Iris pigment epithelial cell (primary cell): ENCODE measurements at regions not wholly inside any gene's neighbourhood (a gene's known extent, or its start where the extent isn't known, plus 50 kb on each side); places are given as distances from the start of the nearest gene placed in this dataset.

Experiments
- DNase-seq: peaks from one replicate; pipeline ENCODE4 v3.0.0-alpha.2; 2011; ENCODE audit warnings: low read depth

DNA sequence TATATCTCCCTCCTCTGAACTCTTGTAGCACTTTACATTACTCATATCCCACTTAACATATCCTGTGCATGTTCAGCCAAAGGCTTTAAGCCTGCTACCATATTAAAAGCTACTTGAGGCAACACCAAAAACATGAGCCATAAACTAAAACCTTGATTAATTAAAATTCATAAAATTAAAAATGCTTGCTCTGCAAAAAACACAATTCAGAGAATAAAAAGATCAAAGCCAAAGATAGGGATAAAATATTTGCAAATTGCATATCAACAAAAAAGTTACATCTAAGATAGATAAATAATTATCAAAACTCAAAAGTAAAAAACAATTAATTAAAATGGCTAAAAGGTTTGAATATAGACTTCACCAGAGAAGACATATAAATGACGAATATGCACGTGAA, 495.4 kb upstream of the PIK3C3 start:
- peak; percentile 13 for DNase-seq

DNA sequence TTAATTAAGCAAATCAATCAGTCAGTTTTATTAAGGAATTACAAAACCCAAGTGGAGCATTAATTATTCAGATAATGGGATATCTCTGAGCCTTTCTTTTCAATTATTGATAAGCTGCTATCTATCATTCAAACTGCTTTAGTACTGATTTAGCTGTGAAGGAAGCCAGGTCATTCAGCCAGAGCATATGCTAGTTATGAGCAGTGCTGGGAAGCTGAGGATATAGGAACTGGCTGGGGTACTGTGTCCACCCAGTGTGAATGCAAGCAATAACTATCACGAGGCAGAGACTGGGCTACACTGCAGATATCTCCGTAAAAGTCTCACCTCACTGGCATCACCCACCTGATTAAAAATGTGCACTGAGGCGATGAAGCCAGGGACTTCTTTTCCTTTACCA, 496.7 kb upstream of the PIK3C3 start:
- DNase-seq, result no peak

DNA sequence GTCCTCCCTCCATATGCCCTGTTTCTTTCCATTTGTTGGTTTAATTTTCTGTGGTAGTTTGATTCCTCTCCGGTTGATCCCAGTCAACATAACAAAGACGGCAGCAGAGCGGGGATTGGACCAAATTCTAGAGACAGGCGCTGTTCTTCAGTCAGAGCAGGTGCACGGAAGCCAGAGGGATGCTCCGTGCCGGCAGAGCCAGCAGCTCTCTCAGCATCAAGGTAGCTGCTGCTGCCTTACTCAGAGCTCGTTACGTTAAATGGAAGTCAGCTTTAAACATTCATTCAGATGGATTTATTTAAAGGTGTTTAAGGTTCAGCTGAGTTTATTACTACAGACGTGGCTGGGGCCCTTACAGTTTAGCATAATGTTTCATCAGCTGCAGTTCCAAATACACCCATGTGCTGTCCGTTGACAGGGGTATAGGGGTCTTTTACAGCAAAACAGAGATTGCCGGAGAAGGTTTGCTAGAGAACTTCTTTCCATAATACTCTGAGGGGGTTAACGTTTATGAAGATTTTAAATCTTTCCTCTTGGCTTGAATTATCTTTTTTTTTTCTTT, 497.2 kb upstream of the PIK3C3 start:
- DNase-seq, result no peak

DNA sequence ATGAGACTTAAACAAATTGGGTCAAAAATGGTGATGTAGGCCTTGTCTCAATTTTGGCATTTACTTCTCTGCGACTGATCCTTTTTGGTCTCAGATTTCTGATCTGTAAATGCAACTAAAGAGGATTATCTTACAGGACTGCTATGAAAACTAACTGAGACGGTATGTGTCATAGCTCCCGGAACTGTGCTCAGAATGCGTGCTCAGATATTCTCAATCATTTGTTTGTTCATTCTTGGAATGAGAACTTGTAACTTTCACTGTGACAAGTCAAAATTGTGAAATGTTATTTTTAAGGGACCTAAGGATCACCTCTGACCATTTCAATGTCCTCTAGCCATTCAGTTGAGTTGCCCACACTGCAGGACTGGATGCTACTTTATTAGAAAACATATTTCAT, 498.2 kb upstream of the PIK3C3 start:
- DNase-seq, result peak; percentile 39

DNA sequence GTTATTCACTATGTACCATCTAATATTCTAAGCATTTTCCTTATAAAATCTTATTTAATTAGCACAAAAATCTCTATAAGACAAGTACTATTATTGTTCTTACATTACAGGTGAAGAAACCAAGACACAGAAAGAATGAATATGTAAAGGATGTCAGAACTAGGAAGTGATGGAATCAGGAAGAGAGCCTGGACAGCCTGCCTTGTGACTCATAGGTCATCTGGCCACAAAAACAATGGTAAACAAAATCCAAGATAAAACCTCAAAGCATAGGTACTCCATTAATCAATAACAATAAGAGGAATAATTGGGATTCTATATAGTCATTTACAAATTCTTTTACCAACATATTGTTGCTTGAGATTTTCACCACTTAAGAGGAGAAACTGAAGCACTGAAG, 505.4 kb upstream of the PIK3C3 start:
- peak; percentile 12 for DNase-seq

DNA sequence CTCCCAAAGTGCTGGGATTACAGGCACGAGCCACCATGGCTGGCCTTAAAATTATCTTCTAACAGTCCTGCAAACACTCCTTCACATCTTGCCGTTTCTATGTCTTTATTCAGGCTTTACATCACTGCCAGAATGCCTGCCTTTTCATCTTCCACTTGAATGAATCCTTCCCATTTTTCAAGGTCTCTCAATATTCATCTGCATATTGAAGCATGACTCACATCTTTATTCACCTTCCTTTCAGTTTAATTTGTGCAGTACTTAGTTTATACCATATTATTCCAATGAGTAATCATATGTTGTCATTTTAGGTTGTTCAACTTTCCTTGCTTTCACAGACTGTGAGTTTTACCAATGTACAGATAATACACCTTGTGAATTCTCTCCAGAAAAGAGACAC, 510.1 kb upstream of the PIK3C3 start:
- DNase-seq, result peak; percentile 47

DNA sequence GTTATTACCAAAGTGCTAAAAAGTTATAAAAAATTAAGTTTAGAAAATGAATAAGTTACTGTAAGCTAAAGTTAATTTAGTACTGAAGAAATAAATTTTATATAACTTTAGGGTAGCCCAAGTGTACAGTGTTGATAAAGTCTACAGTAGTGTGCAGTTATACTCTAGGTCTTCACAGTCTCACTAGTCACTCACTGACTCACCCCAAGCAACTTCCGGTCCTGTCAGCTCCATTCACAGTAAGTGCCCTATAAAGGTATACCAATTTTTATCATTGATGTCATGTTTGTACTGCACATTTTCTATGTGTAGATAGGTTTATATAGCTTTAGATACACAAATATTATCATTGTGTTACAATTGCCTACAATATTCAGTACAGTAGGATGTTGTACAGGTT, 518.3 kb upstream of the PIK3C3 start:
- peak; percentile 6 for DNase-seq

DNA sequence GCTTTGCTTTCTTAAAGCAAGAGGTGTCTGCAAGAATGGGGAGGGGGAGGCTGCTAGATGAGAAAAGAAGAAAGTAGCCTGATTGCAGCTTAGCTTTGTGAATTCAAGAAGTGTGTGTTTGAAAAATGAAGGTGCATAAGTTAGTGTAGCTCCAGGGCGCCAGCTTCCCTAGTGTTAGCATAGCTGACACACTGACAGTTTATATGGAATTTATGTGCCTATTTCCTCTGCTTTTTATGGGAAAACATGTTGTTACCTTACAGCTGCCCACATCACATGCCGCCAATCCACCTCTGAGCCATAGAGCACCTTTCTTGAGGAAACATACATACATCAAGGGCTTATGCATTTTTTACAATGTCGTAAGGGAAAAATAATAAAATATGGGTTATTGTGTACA, 536.4 kb upstream of the PIK3C3 start:
- DNase-seq, result no peak

DNA sequence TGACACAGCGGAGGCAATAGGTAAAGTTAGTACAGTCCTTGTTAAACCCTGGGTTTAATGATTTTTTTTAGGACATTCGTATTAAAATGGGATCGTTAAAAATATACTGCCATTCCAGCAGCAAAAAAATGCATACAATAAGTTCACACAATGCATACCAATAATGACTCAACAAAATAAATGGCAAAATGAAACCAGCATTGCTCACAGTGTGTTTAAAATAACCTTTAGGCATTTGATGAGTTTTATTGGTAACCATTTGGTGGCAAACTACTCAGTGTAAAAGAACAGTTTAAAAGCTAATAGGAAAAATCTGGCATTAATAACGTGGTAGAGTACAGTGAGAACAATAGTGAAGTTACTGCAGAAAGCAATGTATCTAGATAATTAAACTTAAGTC, 539.0 kb upstream of the PIK3C3 start:
- DNase-seq, result no peak

DNA sequence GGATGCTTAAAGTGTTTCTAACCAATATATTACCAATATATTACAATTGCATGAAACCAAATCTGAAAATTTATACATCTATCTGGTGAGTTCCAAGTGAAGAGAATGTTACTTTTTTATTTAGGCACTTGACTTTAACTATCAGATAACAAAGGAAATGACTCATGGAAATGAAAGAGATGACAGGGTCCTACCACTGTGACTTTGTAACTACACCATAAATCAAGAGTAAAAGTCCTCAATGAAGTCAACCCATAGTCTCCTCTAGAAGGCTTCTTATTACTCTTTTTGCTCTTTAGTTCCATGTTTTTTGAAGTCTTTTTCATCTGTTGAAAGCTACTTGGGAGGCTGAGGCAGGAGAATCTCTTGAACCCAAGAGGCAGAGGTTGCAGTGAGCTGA, 545.0 kb upstream of the PIK3C3 start:
- no peak for DNase-seq

DNA sequence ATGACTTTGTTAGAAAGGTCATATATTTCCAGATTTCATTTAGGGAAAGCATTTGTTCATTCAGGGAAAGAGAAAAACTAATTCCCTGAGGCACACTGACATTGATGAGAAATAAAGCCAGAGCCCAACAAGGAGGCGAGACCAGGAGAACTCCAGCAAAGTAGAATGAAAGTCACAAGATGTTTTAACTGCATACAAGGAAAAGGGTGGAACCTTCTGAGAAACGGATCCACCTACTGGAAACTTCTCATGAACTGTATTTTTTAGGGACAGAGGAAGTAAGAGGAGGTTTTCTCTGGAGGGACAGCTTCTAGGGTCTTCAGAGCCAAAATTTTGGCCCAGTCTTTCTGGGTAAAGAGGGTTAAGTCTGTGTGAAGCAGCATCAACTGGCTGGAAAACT, 548.2 kb upstream of the PIK3C3 start:
- DNase-seq, result no peak

DNA sequence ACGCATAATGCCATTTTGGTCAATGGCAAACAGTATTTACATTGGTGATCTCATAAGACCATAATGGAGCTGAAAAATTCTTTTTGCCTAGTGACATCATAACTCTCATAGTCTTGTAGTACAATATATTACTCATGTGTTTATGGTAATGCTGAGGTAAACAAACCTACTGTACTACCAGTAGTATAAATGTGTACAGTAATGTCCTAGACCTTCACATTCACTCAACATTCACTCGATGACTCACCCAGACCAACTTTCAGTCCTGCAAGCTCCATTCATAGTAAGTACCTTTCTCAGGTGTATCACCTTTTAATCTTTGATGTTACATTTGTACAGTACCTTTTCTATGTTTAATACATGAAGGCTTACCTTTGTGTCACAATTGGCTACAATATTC, 558.2 kb upstream of the PIK3C3 start:
- no peak for DNase-seq

DNA sequence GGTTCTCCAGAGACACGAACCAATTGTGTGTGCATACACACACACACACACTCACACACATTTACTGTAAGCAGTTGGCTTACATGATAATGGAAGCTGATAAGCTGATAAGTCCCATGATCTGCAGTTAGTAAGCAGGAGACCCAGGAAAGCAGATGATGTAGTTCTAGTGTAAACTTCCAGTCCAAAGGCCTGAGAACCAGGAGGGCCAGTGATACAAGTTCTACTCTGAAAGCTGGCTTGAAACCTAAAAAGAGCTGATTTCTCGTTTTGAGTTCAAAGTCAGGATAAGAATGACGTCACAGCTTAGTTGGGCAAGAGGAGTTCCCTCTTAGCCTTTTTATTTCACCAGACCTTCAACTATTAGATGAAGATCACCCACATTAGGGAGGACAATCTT, 558.8 kb upstream of the PIK3C3 start:
- no peak for DNase-seq

DNA sequence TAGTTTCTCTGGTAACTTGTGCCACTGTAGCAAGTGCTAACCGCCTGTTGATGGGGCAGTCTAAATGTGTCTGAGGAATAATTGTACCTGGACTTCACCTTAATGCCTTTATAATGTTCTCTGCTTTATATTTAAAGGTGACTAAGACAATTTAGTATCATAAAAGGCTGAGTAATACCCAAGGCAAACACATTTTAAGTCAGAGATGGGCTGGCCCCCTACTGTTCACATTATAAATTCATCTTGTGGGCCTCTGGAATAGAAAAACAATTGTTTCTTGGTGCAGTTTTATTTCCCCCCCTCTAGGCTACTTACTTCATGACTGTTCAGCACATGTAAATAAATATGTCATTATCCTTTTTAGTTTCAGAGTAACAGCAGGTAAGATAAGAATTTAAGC, 559.3 kb upstream of the PIK3C3 start:
- peak; percentile 26 for DNase-seq

DNA sequence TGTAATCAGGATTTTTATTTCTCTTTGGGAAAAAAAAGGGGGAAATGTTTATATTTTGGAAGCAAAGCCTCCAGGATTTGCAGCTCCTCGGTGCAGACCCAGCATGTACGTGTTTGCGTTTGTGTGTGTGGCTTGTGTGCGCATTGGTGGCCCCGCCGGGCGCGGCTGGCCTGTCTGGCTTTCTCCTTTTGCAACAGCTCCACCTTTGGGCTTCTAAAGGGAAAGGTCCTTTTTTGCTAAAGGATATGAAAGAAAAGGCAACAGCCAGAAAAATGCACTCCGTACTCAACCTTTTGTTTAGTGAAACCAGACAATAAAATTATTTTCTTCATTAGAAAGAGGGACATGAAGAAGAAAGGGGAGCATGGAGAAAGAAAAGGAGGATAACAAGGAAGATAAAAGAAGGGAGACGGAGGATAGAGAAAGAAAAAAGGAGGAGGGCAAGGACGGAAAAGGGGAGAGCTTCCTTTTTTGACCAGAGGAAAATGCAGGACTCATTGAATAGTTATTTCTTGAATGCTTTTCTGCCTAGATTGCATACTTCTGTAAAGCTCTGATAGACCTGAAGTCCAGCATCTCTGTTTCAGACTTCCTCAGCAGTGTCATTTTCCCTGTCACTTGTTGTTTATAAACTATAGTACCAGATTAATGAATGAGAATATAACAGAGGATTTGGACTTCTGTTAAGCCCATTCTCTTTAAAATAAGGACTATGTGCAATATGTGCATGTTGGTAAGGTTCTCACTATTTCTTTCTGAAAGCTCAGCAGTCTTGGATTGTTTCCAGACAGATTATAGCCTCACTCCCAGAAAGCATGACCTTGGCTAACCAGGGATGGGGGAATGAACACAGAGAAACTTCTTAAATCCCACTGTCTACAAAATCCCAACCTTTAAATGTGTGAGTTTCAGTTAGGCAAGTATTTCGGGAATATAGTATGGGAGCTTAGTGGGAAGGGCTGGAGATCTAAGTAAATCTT, 563.1 kb upstream of the PIK3C3 start:
- DNase-seq, result peak; percentile 77

DNA sequence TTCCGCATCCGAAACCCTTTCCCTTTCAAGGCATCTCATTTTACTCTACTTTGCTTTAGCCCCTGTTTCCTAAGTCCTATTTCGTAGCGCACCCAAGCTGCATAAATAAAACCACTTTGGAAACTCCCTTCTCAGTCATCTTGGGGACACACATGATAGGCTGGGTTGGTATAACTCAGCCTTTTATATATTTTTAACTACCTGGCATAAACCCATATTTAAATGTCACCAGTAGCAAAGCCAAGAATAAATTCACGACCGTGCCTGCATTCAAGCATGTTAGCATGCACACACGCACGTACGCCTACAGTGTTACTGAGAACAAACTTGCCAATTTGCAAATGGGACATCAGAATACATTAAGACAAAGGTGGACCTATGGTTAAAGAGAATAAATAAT, 564.7 kb upstream of the PIK3C3 start:
- DNase-seq, result no peak

DNA sequence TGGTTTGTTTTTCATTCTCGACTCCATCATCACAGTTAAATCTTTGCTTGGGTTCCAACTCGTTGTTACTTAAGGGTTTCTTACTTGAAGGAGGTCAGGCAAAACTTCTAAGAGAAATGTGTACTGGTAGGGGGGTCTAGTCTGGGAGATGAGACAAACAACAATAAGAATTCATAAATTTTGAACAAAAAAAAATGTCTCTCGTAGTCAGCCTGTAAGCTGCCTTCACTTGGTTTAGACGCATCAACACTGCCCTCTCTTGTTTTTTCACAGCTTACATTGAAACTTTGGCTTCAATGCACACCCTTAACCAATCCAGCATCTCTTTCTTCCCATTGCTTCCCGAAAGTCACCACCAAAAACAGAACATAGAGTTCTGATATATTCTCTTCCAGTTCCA, 576.4 kb upstream of the PIK3C3 start:
- peak; percentile 77 for DNase-seq

DNA sequence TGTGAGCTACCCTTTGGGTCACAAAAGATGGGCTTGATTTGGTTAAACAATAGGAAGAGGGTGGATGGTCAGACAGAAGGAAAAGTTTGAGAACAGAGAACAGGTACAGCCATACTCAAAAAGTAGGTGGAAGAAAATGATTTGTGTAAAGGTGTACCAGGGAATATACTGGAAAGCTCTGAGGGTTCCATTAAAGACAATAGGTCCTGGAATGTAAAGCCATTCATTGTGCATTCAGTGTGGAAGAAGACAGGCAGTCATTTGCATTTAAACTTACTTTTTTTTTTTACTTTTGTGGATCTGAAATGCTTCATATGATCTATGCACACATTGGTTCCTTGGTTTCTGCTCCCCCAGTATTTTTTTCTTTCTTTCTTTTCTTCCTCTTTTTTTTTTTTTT, 581.4 kb upstream of the PIK3C3 start:
- DNase-seq, result no peak

DNA sequence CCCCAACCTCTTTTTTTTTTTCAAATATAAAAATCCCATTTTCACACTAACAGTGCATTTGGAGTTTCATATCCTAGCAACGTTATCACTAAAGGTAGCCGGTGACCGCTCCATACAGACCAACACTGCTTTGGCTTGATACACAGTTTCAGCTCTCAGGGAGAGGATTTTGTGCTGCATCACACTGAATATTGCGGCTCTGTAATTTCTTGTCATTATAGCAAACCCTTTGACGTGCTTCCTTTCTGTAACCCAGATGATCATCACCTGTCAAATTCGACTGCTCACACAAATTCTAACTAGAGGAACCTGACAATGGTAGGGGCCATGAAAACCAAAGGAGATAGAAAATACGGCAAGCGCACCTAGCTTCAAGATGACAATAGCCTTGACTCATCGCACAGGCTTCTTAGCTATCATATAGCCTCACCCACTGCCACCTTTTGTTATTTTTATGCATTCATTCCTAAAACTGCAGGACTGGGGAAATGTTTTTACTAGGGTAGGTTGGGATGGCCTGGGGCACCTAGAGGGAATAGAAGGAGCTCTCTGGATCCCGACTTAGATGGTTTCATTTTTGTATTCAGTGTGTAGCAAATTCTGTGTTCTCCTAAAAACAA, 582.9 kb upstream of the PIK3C3 start:
- DNase-seq, result no peak

DNA sequence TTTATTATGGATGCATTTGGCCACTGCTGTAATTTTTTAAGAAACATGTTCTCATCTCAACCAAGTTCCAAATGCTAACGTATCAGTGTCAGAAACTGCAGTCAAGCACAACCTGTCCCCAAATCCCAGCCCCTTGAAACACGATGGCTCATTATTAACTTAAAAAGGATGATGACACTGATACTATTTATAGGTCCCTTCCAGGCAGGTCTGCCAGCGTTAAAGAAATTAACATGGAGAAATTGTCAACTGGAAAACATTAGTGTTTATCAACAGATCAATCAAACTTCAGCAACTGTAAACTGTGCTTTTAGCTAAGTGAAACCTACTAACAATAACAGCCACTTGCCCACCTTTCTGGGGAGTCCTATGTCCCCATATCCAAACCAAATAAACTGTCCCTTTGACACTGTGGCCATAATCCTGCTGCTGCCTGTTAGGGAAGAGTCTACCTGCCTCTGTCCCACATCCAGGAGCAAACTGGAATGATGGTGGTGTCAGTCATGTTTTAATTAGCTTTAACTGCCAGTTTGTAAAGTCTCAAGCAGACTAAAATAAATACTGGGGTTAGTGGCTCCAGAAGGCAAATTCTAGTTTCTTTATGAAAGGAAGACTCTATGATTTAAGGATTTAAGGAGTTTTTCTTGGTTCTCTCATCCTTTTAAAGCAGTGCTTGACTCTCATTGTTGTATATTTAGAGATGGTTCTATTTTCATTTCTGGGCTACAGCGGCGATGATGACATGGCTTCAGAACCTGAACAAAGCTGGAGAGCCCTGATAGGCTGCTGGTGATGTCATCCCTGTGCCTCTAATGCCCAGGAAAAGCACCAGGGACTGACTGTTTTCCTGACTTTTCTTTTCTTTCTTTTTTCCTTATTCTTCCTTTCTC, 583.6 kb upstream of the PIK3C3 start:
- peak; percentile 65 for DNase-seq

DNA sequence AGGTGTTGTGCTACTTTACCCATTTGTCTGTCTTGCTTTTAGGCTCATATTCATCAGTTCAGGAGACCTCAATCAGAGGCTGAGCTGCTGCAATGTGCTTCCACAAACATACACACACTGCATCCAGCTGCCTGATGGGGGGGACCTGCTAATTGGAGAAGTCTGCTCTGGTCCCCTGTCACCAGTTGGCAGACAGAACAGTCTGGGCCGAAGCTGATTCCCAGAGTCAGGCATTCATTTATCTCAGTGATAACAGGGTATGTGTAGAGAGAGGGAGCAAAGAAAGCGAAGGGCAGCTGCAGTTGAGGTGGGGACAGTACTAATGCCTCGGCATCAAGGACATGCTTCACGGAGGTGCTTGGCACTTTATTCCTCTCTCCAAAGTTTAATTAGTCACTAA, 584.3 kb upstream of the PIK3C3 start:
- no peak for DNase-seq

DNA sequence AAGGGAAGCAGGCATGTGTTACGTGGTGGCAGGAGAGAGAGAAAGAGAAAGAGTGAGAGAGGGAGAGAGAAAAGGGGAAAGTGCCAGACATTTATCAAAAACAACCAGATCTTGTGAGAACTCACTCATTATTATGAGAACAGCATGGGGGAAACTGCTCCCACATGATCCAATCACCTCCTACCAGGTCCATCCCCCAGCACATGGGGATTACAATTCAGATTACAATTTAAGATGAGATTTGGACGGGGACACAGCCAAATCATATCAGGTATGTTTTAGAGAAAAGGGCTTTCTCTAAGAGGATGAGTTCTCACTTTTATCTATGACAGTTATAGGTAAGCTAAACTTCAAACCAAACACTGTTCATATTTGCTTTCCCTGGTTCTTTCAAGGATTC, 597.3 kb upstream of the PIK3C3 start:
- DNase-seq, result no peak
